A549 (cell line): ENCODE measurements at regions not wholly inside any gene's neighbourhood (a gene's known extent, or its start where the extent isn't known, plus 50 kb on each side); places are given as distances from the start of the nearest gene placed in this dataset.

ENCODE experiments used
- EHMT2 ChIP-seq: fragments of 200-600 bp; sonication (generic); IDR thresholded peaks from 2 replicates; pipeline ENCODE4 v1.6.1; 2016; ENCODE audit warnings: antibody characterized with exemption, low read depth, mild to moderate bottlenecking, moderate library complexity
- HDAC2 ChIP-seq: fragments of 200-600 bp; sonication (generic); IDR thresholded peaks from 2 replicates; pipeline ENCODE4 v1.6.1; 2016
- POLR2A ChIP-seq: IDR thresholded peaks from 2 replicates; pipeline ENCODE4 v1.6.1; 2012; ENCODE audit warnings: mild to moderate bottlenecking, low read length
- RFX5 ChIP-seq: fragments of 450-650 bp; IDR thresholded peaks from 2 replicates; pipeline ENCODE4 v1.7.1; 2014; ENCODE audit warnings: antibody characterized with exemption, mild to moderate bottlenecking, moderate library complexity
- SREBF2 ChIP-seq: fragments of 450-650 bp; IDR thresholded peaks from 2 replicates; pipeline ENCODE4 v1.6.1; 2014; ENCODE audit warnings: mild to moderate bottlenecking, moderate library complexity
- TF ChIP-seq, protein P1 (sequence below): fragments of >200 bp; sonication (Bioruptor Twin); formaldehyde crosslinking; IDR thresholded peaks from 3 replicates; pipeline ENCODE4 v1.5.1; 2016
- TF ChIP-seq, protein P2 (sequence below): fragments of >200 bp; sonication (Bioruptor Twin); formaldehyde crosslinking; IDR thresholded peaks from 2 replicates; pipeline ENCODE4 v1.6.1; 2016

DNA sequence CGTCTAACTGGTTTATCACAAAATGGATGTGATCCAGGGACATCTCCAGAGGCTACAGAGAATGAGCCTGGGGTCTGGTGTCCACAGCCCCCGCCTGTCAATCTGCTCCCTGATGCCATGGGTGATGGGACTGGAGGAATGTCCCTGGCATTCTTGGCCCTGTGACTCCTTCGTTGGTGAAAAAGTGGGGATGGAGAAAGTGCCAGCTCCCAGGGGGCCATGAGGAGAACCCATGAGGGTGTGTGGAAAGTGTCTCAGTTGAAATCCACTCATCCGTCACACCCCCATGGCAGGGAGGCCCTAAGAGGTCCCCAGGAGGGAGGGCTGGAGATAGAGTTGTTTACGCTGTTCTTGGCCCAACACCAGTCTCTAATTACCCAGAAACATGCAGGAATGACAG lies 322.0 kb downstream of the CTTN start:
- TF ChIP-seq SREBF2: no peak
- TF ChIP-seq POLR2A: no peak
- TF ChIP-seq, protein P1, sequence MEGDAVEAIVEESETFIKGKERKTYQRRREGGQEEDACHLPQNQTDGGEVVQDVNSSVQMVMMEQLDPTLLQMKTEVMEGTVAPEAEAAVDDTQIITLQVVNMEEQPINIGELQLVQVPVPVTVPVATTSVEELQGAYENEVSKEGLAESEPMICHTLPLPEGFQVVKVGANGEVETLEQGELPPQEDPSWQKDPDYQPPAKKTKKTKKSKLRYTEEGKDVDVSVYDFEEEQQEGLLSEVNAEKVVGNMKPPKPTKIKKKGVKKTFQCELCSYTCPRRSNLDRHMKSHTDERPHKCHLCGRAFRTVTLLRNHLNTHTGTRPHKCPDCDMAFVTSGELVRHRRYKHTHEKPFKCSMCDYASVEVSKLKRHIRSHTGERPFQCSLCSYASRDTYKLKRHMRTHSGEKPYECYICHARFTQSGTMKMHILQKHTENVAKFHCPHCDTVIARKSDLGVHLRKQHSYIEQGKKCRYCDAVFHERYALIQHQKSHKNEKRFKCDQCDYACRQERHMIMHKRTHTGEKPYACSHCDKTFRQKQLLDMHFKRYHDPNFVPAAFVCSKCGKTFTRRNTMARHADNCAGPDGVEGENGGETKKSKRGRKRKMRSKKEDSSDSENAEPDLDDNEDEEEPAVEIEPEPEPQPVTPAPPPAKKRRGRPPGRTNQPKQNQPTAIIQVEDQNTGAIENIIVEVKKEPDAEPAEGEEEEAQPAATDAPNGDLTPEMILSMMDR: no peak
- TF ChIP-seq EHMT2: no peak
- TF ChIP-seq, protein P2, sequence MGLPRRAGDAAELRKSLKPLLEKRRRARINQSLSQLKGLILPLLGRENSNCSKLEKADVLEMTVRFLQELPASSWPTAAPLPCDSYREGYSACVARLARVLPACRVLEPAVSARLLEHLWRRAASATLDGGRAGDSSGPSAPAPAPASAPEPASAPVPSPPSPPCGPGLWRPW: no peak
- TF ChIP-seq HDAC2: no peak
- TF ChIP-seq RFX5: no peak
